Pancreas (tissue), 10 donors: ENCODE measurements at regions not wholly inside any gene's neighbourhood (a gene's known extent, or its start where the extent isn't known, plus 50 kb on each side); places are given as distances from the start of the nearest gene placed in this dataset.

Experiments
- ATAC-seq, 4 donors: fragments of 200-7000 bp; cut with Tn5 transposase; one replicate each; pipeline versions ENCODE4 v1.8.0 to v1.9.1; 2020; ENCODE audit warnings: mild to moderate bottlenecking in 4 of 4, moderate library complexity in 4 of 4
- DNase-seq, 6 donors: peaks; one replicate each; pipeline ENCODE4 v3.0.0-alpha.2; 2020
- FAIRE-seq: peaks from 2 replicates; lab custom pipeline; 2012; peaks lifted over from hg19 to GRCh38; lab: Jason Lieb, UNC
- H3K27ac ChIP-seq, 4 donors: fragments of 200-600 bp; sonication (generic); 1 replicate in 3 of 4; 2 replicates in 1 of 4; pipeline versions ENCODE4 v1.5.0 to v1.8.0; 2020
- H3K27me3 ChIP-seq, 4 donors: fragments of 200-600 bp; one replicate each; pipeline ENCODE4 v1.8.0; 2021
- H3K36me3 ChIP-seq, 3 donors: fragments of 200-600 bp; sonication (generic) in 1 of 3; one replicate each; pipeline versions ENCODE4 v1.5.0 to v1.8.0; 2020 to 2021
- H3K4me1 ChIP-seq, 3 donors: fragments of 200-600 bp; one replicate each; pipeline ENCODE4 v1.8.0; 2021
- H3K4me3 ChIP-seq, 4 donors: fragments of 200-600 bp; sonication (generic) in 2 of 4; one replicate each; pipeline versions ENCODE4 v1.5.0 to v1.8.0; 2020 to 2021
- H3K9me3 ChIP-seq, 4 donors: fragments of 200-600 bp; one replicate each; pipeline ENCODE4 v1.8.0; 2021
- CTCF ChIP-seq, 4 donors: fragments of 200-600 bp; sonication (generic) in 3 of 4; IDR thresholded peaks; one replicate each; pipeline versions ENCODE4 v1.5.0 to v1.8.0; 2021; ENCODE audit warnings: antibody characterized with exemption in 4 of 4
- WGBS, 2 donors: extraction: QIAGEN DNeasy Blood & Tissue Kit; methylation state at CpG; one replicate each; pipeline ENCODE4 v1.1.7; 2013; 5-methylcytosine and 5-hydroxymethylcytosine counted together
- intact Hi-C, 3 donors: fragments of 100-400 bp; cut with DNase I; formaldehyde crosslinking; loops; one replicate each; pipeline versions ENCODE4 v1.11.1 to v1.14.2; 2022
- donor health status: healthy with polysubstance abuse.
- donor health status: DM: no; HTN: no; CAD: no; lungs with moderate emphysema.
- donor health status: DM: no; HTN: no; CAD: no.
- donor health status: control.
- donor health status: control.
- donor health status: Bipolar disorder and iron deficiency.
- donor health status: DM: yes; HTN: yes; CAD: no.
- donor health status: DM: no; HTN: no; CAD: no.
- donor health status: DM: no; HTN: no; CAD: no.
- donor health status: DM: yes; HTN: yes; CAD: no.

- WGBS, 2 donors = 70 to 84% methylated on average over 2 of the region's 2 CpGs
- FAIRE-seq (no peak), ATAC-seq (no peak), DNase-seq (no peak)
- Histone ChIP-seq H3K27me3 (no peaks in the 10 kb centered on the region), H3K4me3 (no peak overlapping the region), H3K4me1 (no peaks in the 10 kb centered on the region), H3K9me3 (no peaks in the 10 kb centered on the region), H3K36me3 (no peaks in the 10 kb centered on the region), H3K27ac (no peak overlapping the region)
- TF ChIP-seq CTCF (IDR thresholded peaks at IDR 0.05) = no peak
- intact Hi-C loops = no loop called here
These were observed 242.7 kb upstream of the E2F7 start for GRCh38 chr12:77308056-77308455.

GRCh38 chr12:77300811-77301210, 235.4 kb upstream of the E2F7 start:
- FAIRE-seq = no peak
- no peaks in the 10 kb centered on the region for H3K27me3 ChIP-seq
- no peak for ATAC-seq
- H3K36me3 ChIP-seq = no peaks in the 10 kb centered on the region
- H3K4me1 ChIP-seq = no peaks in the 10 kb centered on the region
- no peak for TF ChIP-seq CTCF (IDR thresholded peaks at IDR 0.05)
- H3K4me3 ChIP-seq = no peak overlapping the region
- no peaks in the 10 kb centered on the region for H3K9me3 ChIP-seq
- intact Hi-C loops = no loop called here
- no peak overlapping the region for H3K27ac ChIP-seq
- DNase-seq = no peak
- WGBS, 2 donors = 0 to 37% methylated on average over 1 of the region's 1 CpG

GRCh38 chr12:77299910-77300669, 234.7 kb upstream of the E2F7 start:
- Histone ChIP-seq H3K27me3 (no peaks in the 10 kb centered on the region), H3K9me3 (no peaks in the 10 kb centered on the region), H3K4me3 (no peak overlapping the region), H3K27ac (no peak overlapping the region), H3K36me3 (no peaks in the 10 kb centered on the region), H3K4me1 (no peaks in the 10 kb centered on the region)
- intact Hi-C loops = no loop called here
- WGBS, 2 donors = 80 to 87% methylated on average over 4 of the region's 4 CpGs
- DNase-seq = no peak
- peak in 1 of 4 donors; percentile 40 for ATAC-seq
- TF ChIP-seq CTCF (IDR thresholded peaks at IDR 0.05) = no peak
- no peak for FAIRE-seq

GRCh38 chr12:77299001-77299400, 233.6 kb upstream of the E2F7 start:
- FAIRE-seq (no peak), ATAC-seq (no peak), DNase-seq (no peak)
- no peaks in the 10 kb centered on the region for H3K36me3 ChIP-seq
- no peaks in the 10 kb centered on the region for H3K4me1 ChIP-seq
- H3K4me3 ChIP-seq = no peak overlapping the region
- intact Hi-C loops = no loop called here
- 77 to 95% methylated on average over 3 of the region's 3 CpGs for WGBS, 2 donors
- no peaks in the 10 kb centered on the region for H3K9me3 ChIP-seq
- H3K27me3 ChIP-seq = no peaks in the 10 kb centered on the region
- no peak for TF ChIP-seq CTCF (IDR thresholded peaks at IDR 0.05)
- H3K27ac ChIP-seq = no peak overlapping the region

GRCh38 chr12:77294016-77294415, 228.6 kb upstream of the E2F7 start:
- Histone ChIP-seq H3K36me3 (no peaks in the 10 kb centered on the region), H3K4me3 (no peak overlapping the region), H3K4me1 (no peaks in the 10 kb centered on the region), H3K27me3 (no peaks in the 10 kb centered on the region), H3K27ac (no peak overlapping the region), H3K9me3 (no peaks in the 10 kb centered on the region)
- no peak for ATAC-seq
- no peak for FAIRE-seq
- intact Hi-C loops = no loop called here
- 72 to 89% methylated on average over 1 of the region's 1 CpG for WGBS, 2 donors
- no peak for TF ChIP-seq CTCF (IDR thresholded peaks at IDR 0.05)
- DNase-seq = no peak
